Esophagus muscularis mucosa (tissue), 4 donors: ENCODE measurements at regions not wholly inside any gene's neighbourhood (a gene's known extent, or its start where the extent isn't known, plus 50 kb on each side); places are given as distances from the start of the nearest gene placed in this dataset.

ENCODE experiments used
- CTCF ChIP-seq, 3 experiments: fragments of 200-600 bp in 2 of 3; fragments of 450-650 bp in 1 of 3; sonication (generic) in 2 of 3; IDR thresholded peaks; one replicate each; pipeline ENCODE4 v1.5.1; 2017 to 2019; ENCODE audit warnings: antibody characterized with exemption in 3 of 3, mild to moderate bottlenecking in 2 of 3, moderate library complexity in 1 of 3
- EP300 ChIP-seq: sonication (generic); formaldehyde crosslinking; IDR thresholded peaks from one replicate; pipeline ENCODE4 v1.6.1; 2017; ENCODE audit warnings: antibody characterized with exemption
- POLR2AphosphoS5 ChIP-seq, 2 donors: sonication (generic); formaldehyde crosslinking; IDR thresholded peaks; one replicate each; pipeline ENCODE4 v1.6.1; 2017; ENCODE audit warnings: antibody characterized with exemption in 2 of 2

- TF ChIP-seq EP300 (no peak), CTCF (IDR thresholded peaks at IDR 0.05) (no peak), POLR2AphosphoS5 (IDR thresholded peaks at IDR 0.05) (no peak)
These were observed 201.9 kb downstream of the FGF9 start for GRCh38 chr13:21872795-21873194.
